ENCODE measurements at regions not wholly inside any gene's neighbourhood (a gene's known extent, or its start where the extent isn't known, plus 50 kb on each side); places are given as distances from the start of the nearest gene placed in this dataset.

- TF ChIP-seq CTCF (IDR thresholded peaks at IDR 0.05) (no peak), POLR2A (IDR thresholded peaks at IDR 0.05) (no peak)
These were observed 1081.5 kb upstream of the ZEB2 start for GRCh38 chr2:145601361-145601925.
